DND-41 (cell line): ENCODE measurements at regions not wholly inside any gene's neighbourhood (a gene's known extent, or its start where the extent isn't known, plus 50 kb on each side); places are given as distances from the start of the nearest gene placed in this dataset.

Experiments
- EZH2 ChIP-seq: IDR thresholded peaks from 3 replicates; pipeline ENCODE4 v1.6.1; 2012; ENCODE audit warnings: borderline replicate concordance, low read depth, mild to moderate bottlenecking, moderate library complexity, low read length, inconsistent platforms; ENCODE audit not compliant: severe bottlenecking
- TF ChIP-seq, protein P1 (sequence below): IDR thresholded peaks from 2 replicates; pipeline ENCODE4 v1.5.1; 2012; ENCODE audit warnings: borderline replicate concordance, low read length, moderate library complexity, mild to moderate bottlenecking; ENCODE audit not compliant: poor library complexity, severe bottlenecking; ENCODE audit errors: extremely low read depth

DNA sequence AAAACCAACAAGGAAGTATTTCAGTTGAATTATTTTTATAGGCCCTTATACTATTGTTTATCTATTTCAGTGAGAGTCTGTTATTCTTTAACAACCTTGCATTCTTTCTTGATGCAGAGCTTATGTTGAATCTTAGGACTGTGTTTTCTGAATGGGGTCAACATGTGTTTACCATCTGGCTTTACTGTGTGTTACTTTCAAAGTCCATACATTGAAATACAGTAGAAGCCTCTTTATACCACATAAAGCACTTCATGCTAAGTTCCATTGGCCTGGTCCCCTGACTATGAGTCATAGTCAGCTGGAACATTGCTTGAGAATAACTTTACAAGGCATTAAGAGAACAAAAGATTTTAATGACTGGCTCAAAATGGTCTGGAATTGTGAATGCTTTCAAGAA, 152.6 kb downstream of the GASK1B start:
- TF ChIP-seq, protein P1, sequence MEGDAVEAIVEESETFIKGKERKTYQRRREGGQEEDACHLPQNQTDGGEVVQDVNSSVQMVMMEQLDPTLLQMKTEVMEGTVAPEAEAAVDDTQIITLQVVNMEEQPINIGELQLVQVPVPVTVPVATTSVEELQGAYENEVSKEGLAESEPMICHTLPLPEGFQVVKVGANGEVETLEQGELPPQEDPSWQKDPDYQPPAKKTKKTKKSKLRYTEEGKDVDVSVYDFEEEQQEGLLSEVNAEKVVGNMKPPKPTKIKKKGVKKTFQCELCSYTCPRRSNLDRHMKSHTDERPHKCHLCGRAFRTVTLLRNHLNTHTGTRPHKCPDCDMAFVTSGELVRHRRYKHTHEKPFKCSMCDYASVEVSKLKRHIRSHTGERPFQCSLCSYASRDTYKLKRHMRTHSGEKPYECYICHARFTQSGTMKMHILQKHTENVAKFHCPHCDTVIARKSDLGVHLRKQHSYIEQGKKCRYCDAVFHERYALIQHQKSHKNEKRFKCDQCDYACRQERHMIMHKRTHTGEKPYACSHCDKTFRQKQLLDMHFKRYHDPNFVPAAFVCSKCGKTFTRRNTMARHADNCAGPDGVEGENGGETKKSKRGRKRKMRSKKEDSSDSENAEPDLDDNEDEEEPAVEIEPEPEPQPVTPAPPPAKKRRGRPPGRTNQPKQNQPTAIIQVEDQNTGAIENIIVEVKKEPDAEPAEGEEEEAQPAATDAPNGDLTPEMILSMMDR: no peak
- no peak for TF ChIP-seq EZH2
